ENCODE measurements at regions not wholly inside any gene's neighbourhood (a gene's known extent, or its start where the extent isn't known, plus 50 kb on each side); places are given as distances from the start of the nearest gene placed in this dataset.

DNA sequence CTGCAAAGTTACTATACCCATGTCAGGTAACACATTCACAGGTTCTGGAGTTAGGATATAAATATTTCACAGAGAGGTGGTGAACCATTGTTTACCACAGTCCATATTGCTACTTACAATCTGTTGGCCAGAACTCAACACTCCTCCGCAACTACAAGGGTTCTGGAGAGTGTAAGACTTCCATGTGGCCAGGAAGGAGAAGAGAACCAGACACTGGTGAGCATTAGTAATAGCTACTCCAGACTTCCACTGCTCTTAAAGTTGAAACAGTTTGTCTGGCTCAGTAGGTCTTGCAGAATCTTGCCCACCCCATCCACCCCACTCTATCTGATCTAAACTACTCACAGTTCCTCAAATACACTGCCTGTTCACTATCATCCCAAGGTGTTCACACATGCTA is 369.6 kb downstream of the DUSP6 start:
- no peak for DNase-seq

DNA sequence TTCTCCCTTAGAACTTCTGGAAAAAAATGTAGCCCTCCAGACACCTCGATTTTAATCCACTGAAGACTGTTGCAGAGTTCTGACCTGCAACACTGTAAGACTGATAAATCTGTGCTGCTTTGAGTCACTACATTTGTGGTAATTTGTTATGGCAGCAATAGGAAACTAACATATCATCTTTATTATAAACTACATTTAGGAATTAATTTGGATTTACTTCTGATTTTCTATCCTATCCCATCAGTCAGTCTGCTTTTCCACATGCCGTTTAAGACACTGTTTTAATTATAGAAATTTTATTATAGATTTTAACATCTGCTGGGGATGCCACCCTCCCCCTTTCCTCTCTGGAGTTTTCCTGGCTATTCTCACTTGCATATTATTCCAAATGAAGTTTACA is 375.2 kb downstream of the DUSP6 start:
- DNase-seq = no peak

DNA sequence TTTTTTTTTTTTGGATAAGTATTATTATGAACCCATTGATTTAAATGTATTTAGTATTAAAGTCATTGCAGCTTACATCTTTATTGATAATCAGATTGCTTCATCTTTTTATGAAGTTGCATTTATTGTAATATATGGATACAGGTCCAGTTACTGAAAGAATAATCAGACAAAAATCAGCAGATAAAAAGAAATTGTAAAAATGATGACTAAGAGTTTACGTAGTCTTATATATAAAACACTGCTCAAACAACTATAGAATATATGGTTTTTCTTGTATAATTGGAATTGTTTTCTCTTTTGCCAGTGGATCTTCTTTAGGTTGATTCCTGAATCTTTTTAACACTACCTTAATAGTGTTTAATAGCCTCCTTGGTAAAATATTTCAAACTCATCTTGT is 378.3 kb downstream of the DUSP6 start:
- no peak for DNase-seq

DNA sequence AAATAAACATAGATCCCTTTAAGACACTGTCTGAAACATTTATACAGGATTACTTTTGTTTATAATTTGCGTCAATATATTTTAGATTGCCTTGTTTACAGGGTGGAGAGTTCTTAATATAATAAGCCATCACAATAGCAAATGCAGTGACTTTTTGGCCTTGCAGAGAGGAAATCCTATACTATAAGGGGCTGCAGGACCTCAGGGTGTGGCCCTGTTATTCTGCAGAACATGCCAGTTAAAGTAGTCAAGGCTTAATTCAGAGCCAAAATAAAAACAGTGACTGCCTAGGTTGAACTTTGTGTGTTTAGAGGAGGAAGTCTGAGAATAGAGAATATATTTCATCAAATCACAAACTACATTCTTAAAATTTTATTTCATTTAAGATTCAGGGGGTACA is 381.6 kb downstream of the DUSP6 start:
- DNase-seq = no peak

- DNase-seq = no peak
Observed at GRCh38 chr12:88969127-88969526, 383.2 kb downstream of the DUSP6 start.

DNA sequence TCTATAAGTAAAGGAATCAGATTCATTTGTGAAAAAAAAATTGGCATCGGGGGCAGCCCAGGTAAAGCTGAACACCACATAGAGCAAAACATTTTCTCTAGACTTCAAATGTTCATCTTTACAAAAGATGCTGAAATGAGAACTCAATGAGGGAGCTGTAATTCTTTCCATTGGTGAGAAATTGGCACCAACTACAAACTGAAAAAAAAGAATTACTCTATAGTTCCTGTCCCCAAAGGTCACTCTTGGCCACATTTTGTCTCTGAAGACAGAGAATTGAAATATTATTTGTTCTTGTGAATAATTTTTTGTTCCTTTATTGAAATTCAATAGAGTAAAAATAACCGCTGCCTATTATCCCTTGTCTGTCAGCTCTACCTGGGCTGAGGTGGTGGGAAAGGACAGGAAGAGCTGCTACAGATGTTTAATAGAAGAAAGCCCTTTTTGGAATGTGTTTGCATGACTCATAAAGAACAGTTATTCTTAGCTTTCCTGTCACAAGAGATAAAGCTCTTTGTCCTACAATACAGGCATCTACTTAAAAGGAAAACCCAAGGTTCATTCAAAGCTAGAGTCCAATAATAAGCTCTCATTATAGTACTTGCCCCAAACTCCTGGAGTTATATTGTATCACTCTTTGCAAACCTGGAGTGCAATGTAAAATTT is 380.1 kb upstream of the KITLG start:
- DNase-seq = no peak

DNA sequence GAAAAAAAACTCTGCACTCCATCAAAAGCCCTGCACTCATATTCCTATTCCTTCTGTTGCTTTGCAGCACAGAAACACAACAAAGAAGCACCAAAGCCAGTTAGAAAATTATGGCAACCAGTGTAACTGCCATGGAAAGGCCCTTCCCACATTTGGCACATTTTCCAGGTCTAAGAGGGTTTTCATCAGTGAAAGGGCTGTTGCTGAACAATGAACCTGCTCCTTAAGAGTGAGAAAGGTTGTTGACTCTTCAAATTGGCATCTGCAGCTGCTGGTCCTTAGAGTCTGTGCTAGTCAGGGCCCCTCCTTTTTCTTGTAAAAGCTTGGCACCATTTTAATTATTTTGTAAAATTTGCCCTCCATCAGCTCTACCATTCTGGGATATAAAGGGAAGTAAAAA is 378.7 kb upstream of the KITLG start:
- peak; percentile 96 for DNase-seq

- DNase-seq = peak; percentile 69
Observed at GRCh38 chr12:88958153-88958552, 377.9 kb upstream of the KITLG start.

DNA sequence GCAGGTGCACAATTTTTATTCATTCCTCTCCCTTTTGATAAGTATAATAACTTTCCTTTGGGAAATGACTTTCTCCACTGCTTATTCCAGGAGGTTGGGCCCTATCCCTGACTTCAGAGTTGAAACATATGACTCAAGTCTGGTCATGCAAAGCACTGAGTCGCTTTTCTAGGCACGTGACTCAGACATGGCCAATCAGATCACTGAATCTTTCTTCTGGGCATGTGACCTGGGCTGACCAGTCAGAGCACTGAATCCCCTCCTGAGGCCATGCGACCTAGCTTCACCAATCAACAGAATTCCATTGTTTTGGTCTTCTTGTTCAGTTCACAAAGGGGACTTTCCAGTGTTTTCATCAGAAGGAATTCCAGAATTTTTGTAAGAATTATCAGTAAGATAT is 377.1 kb upstream of the KITLG start:
- no peak for DNase-seq

GRCh38 chr12:88955531-88955930 is 375.3 kb upstream of the KITLG start:
- no peak for DNase-seq

GRCh38 chr12:88953029-88953586 is 372.8 kb upstream of the KITLG start:
- no peak for DNase-seq

DNA sequence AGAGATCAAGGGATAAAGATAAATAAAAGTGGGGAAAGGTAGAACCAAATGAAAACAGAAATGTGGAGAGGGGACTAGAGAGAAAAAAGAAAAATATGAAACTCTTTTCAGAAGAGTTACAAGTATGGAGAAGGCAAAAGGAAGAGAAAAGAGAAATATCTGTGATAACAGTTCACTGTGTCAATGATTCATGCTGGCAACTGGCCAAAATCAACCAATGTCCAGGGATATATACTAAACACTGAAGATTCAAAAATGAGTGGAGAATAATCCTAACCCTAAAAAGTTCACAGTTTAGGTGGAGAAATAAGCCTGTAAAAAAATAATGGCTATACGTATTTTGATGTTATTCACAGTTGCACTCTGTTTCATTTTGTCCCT is 372.3 kb upstream of the KITLG start:
- DNase-seq = no peak

DNA sequence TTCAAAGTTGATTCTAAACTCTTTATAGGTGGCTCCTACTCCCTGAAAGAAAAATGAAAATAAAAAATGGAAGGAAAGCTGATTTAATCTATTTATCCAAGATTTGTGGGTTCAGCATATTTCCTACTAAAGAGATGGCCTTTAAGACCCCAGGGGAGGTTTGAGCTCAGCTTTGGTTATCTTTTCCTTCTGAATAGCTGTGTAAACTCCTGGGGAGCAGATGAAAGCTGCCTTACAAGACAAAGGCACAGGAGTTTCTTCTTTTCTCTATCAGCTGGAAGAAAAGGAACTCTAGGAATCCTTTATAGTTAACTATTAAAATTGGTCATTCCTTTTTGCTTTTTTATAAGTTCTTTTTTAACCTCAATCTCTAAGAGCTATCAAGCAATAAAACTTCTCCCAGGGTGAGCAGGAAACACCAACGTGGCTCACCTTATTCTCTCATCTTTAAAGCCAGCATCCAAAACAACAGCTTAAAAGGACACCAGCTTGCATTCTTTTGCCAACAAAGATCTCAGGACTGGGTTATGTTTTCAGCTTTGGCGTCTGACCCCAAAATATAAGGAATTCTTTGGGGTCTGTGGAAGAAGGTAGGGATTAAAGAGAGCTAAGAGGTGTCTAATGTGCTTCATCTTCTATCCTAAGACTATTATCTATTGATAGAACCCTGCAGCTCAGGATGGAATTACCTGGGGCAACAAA is 371.7 kb upstream of the KITLG start:
- DNase-seq = no peak

DNA sequence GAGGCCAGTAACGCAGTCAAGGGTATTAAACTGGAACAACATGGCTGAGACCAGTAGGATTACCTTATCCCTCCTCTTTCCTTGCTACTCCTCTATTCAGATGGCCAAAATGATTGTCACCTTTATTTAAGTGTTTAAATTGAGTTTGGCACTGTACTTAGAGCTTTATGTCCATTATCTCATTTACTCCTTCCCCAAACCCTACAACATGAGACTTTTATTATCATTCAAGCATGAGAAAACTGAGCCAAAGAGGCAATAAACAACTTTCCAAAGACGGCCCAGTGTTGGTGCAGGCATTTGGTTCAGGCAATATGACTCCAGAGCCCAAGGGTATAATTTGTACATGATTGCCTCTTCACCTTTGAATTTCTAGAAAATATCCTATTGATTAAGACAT is 370.9 kb upstream of the KITLG start:
- peak; percentile 65 for DNase-seq

GRCh38 chr12:88947486-88948043 is 367.3 kb upstream of the KITLG start:
- no peak for DNase-seq

- DNase-seq = no peak
Observed at GRCh38 chr12:88946372-88946997, 366.2 kb upstream of the KITLG start.

GRCh38 chr12:88945051-88945732 is 364.9 kb upstream of the KITLG start:
- DNase-seq = no peak

DNA sequence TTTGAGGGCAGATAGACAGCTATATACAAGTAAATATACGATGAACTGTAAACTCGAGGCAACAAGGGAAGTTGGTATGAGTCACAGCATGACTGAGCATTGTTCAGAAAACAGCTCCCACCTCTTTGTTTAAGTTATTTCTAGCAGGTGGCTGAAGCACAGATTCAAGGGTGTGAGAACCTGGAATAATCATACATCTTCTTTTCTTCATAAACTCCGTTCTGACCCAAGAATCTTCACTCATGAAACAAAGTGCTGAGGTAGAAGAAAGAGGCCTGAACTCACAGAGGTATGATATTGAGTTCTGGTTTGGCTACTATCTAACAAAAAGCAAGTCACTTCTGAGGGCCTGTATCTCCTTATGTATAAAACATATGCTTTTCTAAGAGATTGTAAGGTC is 364.1 kb upstream of the KITLG start:
- DNase-seq = no peak

GRCh38 chr12:88940854-88941253 is 360.6 kb upstream of the KITLG start:
- DNase-seq = no peak

DNA sequence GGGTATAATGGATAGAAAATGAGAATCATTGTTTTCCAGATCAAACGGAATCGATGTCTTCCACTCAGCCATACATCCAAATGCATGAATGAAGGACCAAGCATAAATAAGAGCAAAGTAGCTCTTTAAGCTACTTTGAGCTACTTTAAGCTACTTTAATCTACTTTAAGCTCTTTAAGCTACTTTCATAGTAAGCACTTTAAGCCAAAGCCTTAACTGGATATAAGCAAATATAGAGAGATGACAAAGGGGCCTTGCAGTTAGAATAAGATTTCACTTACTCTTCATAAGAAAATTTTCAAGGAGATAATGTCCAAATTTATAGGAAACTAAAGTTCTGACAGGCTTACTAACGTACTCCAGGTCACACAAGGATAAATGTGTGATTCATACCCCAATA is 355.6 kb upstream of the KITLG start:
- no peak for DNase-seq

DNA sequence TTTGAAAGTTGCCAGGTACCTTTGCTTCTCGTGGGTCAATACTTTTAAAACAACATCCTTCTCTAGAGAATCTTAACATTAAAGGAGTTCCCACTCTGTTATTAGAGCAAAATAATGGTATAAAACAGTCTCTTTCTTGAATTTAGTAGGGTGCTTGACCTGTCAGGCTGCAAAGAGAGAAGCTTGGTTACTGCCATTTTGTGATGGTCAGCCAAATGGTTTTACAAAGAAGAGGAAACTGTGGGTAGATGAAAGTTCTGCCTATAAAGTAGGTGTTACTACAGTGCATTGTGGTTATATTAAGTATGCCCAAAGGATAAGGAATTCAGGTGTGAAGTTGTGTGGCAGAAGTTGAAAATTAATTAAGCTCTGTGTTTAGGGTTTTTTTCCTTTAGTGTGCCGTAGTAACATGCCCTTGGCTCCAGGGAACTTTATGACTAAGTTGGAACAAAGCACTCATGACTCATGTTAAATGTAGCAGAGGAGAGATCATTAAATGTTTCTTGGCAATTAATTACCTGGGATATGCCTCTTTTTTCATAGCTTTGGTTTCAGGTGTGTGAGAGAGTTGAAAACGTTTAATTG is 354.0 kb upstream of the KITLG start:
- no peak for DNase-seq

- no peak for DNase-seq
Observed at GRCh38 chr12:88932457-88932856, 352.2 kb upstream of the KITLG start.

DNA sequence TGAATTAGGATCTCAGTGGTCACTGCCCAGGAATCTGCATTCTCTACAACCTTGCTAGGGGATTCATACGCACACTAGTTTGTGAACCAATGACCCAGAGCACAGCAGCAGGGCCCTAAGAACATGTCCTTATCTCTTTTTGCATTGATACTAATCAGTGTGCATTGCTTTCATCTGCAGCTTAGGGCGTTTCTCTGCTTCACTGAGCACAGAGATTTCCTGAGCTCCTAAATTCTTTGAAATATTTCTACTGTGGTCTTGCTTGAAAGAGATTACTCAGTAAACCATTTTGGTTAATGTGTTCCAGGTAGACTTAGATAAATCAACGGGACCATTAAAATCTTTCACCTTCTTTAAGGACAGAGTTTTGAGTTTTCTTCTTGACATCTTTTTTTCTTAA is 351.3 kb upstream of the KITLG start:
- DNase-seq = no peak

All from NCI-H1436 (cell line).